Fibroblast of mammary gland (primary cell): ENCODE measurements at regions not wholly inside any gene's neighbourhood (a gene's known extent, or its start where the extent isn't known, plus 50 kb on each side); places are given as distances from the start of the nearest gene placed in this dataset.

Experiments used
- DNase-seq: peaks from one replicate; pipeline ENCODE4 v3.0.0-alpha.2; 2010; ENCODE audit warnings: low read depth
- H3K4me3 ChIP-seq: 2 replicates; pipeline ENCODE4 v1.5.1; 2011; ENCODE audit warnings: low read depth, mild to moderate bottlenecking, low read length, moderate library complexity; ENCODE audit not compliant: control insufficient read depth
- TF ChIP-seq, protein P1 (sequence below): conservative IDR thresholded peaks from 2 replicates; pipeline ENCODE4 v1.5.1; 2011; ENCODE audit warnings: low read depth, low read length, inconsistent platforms; ENCODE audit not compliant: control insufficient read depth, insufficient read depth

DNA sequence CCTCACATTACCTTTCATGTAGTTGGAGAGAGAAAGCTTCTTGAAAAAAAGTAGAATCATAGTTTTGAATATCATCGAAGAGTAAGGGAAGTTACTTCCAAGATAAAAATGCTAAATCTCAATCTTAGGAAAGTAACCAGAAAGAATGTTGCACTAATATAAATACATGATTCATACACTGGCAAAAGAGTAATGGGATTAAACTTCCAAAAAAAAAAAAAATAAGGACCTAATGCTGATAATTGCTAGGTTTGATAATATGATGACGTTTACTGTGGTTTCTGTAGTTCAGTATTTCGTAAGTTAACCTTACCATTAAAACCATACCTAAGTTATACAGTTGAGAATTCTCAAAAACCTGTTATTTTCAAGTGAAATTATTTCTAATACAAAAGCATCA, 573.8 kb upstream of the CDH9 start:
- peak; percentile 19 for DNase-seq
- no peak overlapping the region for H3K4me3 ChIP-seq
- TF ChIP-seq, protein P1, sequence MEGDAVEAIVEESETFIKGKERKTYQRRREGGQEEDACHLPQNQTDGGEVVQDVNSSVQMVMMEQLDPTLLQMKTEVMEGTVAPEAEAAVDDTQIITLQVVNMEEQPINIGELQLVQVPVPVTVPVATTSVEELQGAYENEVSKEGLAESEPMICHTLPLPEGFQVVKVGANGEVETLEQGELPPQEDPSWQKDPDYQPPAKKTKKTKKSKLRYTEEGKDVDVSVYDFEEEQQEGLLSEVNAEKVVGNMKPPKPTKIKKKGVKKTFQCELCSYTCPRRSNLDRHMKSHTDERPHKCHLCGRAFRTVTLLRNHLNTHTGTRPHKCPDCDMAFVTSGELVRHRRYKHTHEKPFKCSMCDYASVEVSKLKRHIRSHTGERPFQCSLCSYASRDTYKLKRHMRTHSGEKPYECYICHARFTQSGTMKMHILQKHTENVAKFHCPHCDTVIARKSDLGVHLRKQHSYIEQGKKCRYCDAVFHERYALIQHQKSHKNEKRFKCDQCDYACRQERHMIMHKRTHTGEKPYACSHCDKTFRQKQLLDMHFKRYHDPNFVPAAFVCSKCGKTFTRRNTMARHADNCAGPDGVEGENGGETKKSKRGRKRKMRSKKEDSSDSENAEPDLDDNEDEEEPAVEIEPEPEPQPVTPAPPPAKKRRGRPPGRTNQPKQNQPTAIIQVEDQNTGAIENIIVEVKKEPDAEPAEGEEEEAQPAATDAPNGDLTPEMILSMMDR = no peak

DNA sequence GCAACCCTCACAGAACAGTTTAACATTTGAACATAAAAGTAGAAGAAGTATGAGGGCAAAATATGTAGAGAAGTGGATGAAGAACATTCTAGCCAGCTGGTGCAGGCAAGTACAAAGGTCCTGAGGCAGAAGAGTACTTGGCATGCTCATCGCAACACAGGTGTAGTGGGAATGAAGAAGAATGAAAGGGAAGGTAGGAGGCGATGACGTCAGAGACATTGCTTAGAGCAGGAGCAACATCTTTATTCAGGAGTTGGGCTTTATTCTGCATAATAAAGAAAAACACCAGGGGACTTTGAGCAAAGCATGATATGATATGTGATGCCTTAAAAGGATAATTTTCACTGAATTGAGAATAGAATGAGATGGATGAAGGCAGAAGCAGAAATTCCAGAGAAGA, 570.6 kb upstream of the CDH9 start:
- TF ChIP-seq, protein P1 = no peak
- DNase-seq = no peak

DNA sequence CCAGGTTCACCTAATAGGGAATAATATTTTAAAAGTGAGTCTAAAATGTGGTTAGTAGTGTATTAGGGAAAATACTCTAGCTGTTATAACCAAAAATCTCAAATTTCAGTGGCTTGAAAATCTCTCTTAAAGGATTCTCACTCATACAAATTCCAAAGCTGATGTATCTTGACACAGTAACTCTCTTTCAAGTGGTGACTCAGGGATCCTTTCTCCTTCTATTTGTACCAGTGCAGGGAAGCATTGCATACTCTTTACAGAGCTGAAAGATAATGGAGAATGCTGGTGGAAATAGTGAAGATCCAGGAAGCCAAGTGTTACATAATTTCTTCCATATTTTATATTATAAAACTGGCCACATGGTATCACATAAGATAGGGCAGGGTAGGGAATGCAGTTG, 560.2 kb upstream of the CDH9 start:
- H3K4me3 ChIP-seq = no peak overlapping the region
- DNase-seq = peak; percentile 4
- TF ChIP-seq, protein P1 = no peak

More for the DNA sequence above, 570.6 kb upstream of the CDH9 start:
- H3K4me3 ChIP-seq = no peak overlapping the region

DNA sequence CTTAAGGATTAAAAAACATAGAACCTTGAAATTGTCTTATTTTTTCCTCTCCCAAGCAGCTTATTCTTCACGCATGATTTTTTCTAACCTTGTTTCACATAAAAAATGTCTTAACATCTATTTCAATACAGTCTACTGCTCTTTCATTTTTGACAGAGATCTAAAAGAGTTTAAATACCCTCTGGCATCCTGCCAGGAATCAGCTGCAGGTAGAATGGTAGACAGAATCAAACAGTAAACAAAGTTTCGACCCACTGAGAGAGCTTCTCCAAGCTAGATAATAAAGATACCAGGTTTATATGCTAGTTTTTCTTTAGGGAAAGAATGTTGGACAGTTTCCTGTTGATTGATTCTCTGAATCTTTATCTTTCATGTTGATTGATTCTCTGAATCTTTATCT, 555.8 kb upstream of the CDH9 start:
- no peak for DNase-seq
- TF ChIP-seq, protein P1 = no peak
- no peak overlapping the region for H3K4me3 ChIP-seq

DNA sequence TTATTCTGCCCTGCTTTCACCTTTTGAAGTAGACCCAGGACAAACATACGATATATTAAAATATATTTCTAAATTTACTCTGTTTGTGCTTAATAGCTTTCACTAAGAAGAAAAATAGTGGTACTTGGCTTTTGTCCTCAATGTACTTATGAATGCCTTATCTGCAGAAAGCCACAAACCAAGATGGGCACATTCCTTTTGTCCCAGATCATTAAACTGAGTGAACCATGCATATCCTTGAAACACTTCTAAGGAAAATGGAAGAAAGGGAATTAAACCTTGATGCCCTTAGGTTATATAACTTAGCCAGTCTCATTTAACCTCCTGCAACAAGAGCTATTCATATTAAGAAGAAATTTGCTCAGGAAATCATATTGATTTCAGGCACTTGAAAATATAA, 553.8 kb upstream of the CDH9 start:
- H3K4me3 ChIP-seq = no peak overlapping the region
- TF ChIP-seq, protein P1 = no peak
- peak; percentile 23 for DNase-seq

DNA sequence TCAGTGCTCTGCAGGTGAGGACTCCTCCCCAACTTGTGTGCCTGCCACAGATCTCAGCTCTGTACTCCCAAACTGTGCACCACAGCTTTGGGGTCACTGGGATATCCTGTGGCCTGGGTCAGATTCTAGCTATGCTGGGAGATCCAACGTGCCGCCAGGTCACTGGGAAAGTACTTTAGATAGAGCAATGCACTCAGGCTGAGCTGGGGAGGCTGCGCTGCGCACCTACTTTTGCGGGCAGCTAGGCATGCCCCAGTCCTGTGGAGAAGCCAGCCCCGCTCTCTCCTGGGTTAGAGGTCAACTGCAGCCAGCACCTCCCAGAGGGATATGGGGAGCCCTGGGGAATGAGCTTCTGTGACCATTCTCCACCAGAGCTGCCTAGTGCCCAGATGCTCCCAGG, 552.1 kb upstream of the CDH9 start:
- DNase-seq = no peak
- TF ChIP-seq, protein P1 = no peak
- no peak overlapping the region for H3K4me3 ChIP-seq

DNA sequence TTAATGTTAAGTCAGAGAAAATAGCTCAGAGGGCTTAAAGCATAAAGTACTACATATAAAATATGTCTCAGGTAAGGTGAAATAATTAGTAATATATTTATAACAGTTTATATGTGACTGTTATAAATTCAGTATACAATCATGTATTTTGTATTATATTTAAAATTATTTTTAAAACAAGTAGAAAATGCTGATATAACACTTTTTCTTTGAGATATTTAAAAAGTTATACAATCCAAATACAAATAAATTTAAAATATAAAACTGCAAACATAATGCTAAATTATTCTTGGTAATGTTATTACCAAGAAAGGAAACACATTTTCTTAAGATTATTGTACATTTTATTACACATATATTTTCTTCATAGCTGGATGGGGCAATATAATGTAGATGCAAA, 539.9 kb upstream of the CDH9 start:
- no peak for DNase-seq
- TF ChIP-seq, protein P1 = no peak
- no peak overlapping the region for H3K4me3 ChIP-seq
